ENCODE measurements at regions not wholly inside any gene's neighbourhood (a gene's known extent, or its start where the extent isn't known, plus 50 kb on each side); places are given as distances from the start of the nearest gene placed in this dataset.

DNA sequence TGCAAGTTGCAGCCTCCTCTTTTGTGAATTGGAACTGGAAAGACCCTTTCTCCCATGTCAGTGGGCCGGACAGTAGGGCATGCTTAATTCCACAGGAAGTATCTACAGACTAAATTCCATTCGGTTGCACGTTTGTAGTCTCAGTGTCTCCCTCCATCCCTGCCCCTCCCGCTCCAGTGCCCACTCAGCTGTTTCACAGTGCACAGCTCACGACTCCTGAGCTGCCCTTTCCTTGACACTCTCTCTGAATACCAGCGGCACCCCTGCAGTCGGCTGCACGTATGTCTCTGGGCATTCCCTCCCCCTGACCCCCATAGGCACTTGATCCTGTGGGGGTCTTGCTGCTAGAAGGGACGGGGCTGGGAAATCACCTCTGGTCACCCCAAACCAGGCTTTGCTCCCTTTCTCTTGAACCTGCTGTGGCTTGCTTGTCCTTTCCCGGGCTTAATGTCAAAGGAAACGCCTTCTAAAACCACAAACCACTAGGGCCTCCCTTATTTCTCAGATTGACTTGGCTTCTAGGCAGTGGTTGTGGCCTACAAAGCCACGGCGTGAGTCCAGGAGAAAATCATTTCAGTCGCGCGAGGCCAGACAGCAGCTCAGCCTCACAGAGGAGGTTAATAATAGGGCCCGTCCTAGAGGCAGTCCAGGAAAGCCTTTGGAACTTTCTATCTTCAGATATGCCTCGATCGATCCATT is 365.3 kb upstream of the PROX1 start:
- no peak for TF ChIP-seq POLR2A (IDR thresholded peaks at IDR 0.05)
- TF ChIP-seq, protein P1, sequence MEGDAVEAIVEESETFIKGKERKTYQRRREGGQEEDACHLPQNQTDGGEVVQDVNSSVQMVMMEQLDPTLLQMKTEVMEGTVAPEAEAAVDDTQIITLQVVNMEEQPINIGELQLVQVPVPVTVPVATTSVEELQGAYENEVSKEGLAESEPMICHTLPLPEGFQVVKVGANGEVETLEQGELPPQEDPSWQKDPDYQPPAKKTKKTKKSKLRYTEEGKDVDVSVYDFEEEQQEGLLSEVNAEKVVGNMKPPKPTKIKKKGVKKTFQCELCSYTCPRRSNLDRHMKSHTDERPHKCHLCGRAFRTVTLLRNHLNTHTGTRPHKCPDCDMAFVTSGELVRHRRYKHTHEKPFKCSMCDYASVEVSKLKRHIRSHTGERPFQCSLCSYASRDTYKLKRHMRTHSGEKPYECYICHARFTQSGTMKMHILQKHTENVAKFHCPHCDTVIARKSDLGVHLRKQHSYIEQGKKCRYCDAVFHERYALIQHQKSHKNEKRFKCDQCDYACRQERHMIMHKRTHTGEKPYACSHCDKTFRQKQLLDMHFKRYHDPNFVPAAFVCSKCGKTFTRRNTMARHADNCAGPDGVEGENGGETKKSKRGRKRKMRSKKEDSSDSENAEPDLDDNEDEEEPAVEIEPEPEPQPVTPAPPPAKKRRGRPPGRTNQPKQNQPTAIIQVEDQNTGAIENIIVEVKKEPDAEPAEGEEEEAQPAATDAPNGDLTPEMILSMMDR (IDR thresholded peaks at IDR 0.05), result no peak
